HFF-Myc (cell line): ENCODE measurements at regions not wholly inside any gene's neighbourhood (a gene's known extent, or its start where the extent isn't known, plus 50 kb on each side); places are given as distances from the start of the nearest gene placed in this dataset.

Source experiments
- DNase-seq: peaks from one replicate; pipeline ENCODE4 v3.0.0-alpha.2; 2011; ENCODE audit warnings: low read depth; ENCODE audit errors: extremely low read depth
- H3K4me3 ChIP-seq: replicated peaks from 2 replicates; pipeline ENCODE4 v1.5.1; 2011; ENCODE audit warnings: low read depth, mild to moderate bottlenecking, control low read depth, low read length
- CTCF ChIP-seq: IDR thresholded peaks from 2 replicates; pipeline ENCODE4 v1.5.1; 2012; ENCODE audit warnings: mild to moderate bottlenecking, low read depth, low read length, control low read depth; ENCODE audit errors: missing control alignments

- H3K4me3 ChIP-seq = no peak overlapping the region
- no peak for DNase-seq
- TF ChIP-seq CTCF = no peak
These were observed 362.5 kb upstream of the CHRM3 start for GRCh38 chr1:239023732-239024360.

- no peak overlapping the region for H3K4me3 ChIP-seq
- DNase-seq = no peak
- TF ChIP-seq CTCF = no peak
These were observed 370.0 kb upstream of the CHRM3 start for GRCh38 chr1:239016337-239016736.

GRCh38 chr1:239011382-239011781, 375.0 kb upstream of the CHRM3 start:
- no peak overlapping the region for H3K4me3 ChIP-seq
- no peak for DNase-seq
- no peak for TF ChIP-seq CTCF

DNA sequence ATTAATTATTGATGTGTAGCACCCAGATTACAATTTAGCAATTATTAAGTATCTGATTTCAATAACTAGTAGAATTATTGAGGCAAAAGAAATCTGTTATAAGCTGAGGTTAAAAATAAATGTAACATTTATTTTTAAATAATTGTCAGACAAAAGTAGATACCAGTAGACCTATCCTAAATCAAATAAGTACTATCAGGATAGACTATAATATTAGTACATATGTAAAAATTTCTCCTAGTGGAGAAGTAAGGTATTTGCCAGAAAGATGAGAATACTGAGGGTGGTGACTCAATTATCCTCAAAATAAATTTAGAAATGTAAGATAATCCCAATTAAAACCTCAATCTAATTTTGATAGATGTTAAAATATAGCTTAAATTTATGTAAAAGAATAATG, 377.8 kb upstream of the CHRM3 start:
- H3K4me3 ChIP-seq = no peak overlapping the region
- TF ChIP-seq CTCF = no peak
- DNase-seq = no peak

DNA sequence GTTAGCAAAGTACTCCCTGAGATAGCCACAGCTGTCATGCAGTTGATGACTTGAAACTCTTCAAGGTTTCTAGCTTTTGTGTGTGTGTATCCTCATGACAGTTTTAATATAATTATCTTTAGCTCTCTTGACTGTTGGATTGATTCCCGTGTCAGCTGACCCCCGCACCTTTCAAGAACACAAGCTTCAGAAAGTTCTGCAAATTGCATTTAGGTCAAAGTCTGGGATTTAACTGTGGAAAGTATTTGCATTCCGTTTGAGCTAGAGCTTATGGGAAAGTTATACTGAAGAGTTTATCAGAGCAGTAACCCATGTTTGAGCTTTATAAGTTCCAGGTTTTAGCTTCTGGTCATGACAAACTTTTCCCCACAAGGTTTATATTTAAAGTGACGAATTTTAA, 380.1 kb upstream of the CHRM3 start:
- DNase-seq = no peak
- no peak for TF ChIP-seq CTCF
- H3K4me3 ChIP-seq = no peak overlapping the region

DNA sequence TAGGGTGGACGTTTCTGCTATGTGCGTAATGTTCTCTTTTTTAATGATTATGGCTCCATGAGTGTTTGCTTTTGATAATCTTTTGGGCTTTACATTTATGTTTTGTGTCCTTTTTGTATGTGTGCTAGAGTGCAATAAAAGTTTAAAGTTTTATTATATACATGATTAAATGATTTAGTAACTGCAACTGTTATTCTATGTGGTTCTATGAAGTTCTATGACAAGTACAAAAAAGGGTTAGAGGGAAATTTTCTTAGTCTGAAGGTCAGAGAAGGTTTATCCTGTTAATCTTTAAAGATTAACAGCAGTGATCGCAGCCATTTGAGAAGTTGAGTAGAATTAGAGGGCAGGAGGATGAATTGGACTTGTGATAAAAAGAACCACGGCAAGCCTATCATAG, 386.4 kb upstream of the CHRM3 start:
- DNase-seq = no peak
- no peak for TF ChIP-seq CTCF
- no peak overlapping the region for H3K4me3 ChIP-seq

- no peak for TF ChIP-seq CTCF
- no peak for DNase-seq
- H3K4me3 ChIP-seq = no peak overlapping the region
These were observed 387.8 kb upstream of the CHRM3 start for GRCh38 chr1:238998577-238998976.
